SK-N-SH treated with all-trans-retinoic acid at 6 μM for 48 hours (cell line): ENCODE measurements at regions not wholly inside any gene's neighbourhood (a gene's known extent, or its start where the extent isn't known, plus 50 kb on each side); places are given as distances from the start of the nearest gene placed in this dataset.

Experiments
- ATAC-seq: fragments of 200-7000 bp; cut with Tn5 transposase; 3 replicates; pipeline ENCODE4 v1.9.1; 2020; ENCODE audit warnings: mild to moderate bottlenecking, moderate library complexity
- ARNTL ChIP-seq: fragments of 450-650 bp; formaldehyde crosslinking; IDR thresholded peaks from 2 replicates; pipeline ENCODE4 v1.5.0; 2020; ENCODE audit warnings: low read depth, mild to moderate bottlenecking, moderate library complexity, borderline replicate concordance
- CSDC2 ChIP-seq: fragments of 250-450 bp; sonication (Bioruptor Pico); IDR thresholded peaks from 2 replicates; pipeline ENCODE4 v1.5.0; 2020; ENCODE audit warnings: mild to moderate bottlenecking, moderate library complexity
- ESRRG ChIP-seq: fragments of 250-450 bp; sonication (Bioruptor Pico); IDR thresholded peaks from 2 replicates; pipeline ENCODE4 v1.6.1; 2021; ENCODE audit warnings: mild to moderate bottlenecking
- GLIS3 ChIP-seq: fragments of 250-450 bp; sonication (Bioruptor Pico); IDR thresholded peaks from 2 replicates; pipeline ENCODE4 v1.5.0; 2020; ENCODE audit warnings: mild to moderate bottlenecking, moderate library complexity
- ISL1 ChIP-seq: fragments of 250-450 bp; sonication (Bioruptor Pico); IDR thresholded peaks from 2 replicates; pipeline ENCODE4 v2.1.2; 2022; ENCODE audit warnings: mild to moderate bottlenecking, moderate library complexity
- OSR1 ChIP-seq: fragments of 250-450 bp; sonication (Bioruptor Pico); IDR thresholded peaks from 2 replicates; pipeline ENCODE4 v1.8.0; 2022; ENCODE audit warnings: moderate library complexity, mild to moderate bottlenecking, inconsistent platforms
- PATZ1 ChIP-seq: fragments of 250-450 bp; sonication (Bioruptor Pico); IDR thresholded peaks from 2 replicates; pipeline ENCODE4 v1.8.0; 2020; ENCODE audit warnings: mild to moderate bottlenecking, moderate library complexity, borderline replicate concordance
- PPARA ChIP-seq: fragments of 250-450 bp; sonication (Bioruptor Pico); IDR thresholded peaks from 2 replicates; pipeline ENCODE4 v1.5.0; 2020; ENCODE audit warnings: mild to moderate bottlenecking, borderline replicate concordance
- RARB ChIP-seq: fragments of 250-450 bp; sonication (Bioruptor Pico); IDR thresholded peaks from 2 replicates; pipeline ENCODE4 v1.8.0; 2021; ENCODE audit warnings: mild to moderate bottlenecking, moderate library complexity
- TOX ChIP-seq: fragments of 250-450 bp; sonication (Bioruptor Pico); IDR thresholded peaks from 2 replicates; pipeline ENCODE4 v1.8.0; 2021; ENCODE audit warnings: mild to moderate bottlenecking, moderate library complexity, borderline replicate concordance
- ZC3H10 ChIP-seq: fragments of 250-450 bp; sonication (Bioruptor Pico); IDR thresholded peaks from 2 replicates; pipeline ENCODE4 v1.5.1; 2021; ENCODE audit warnings: mild to moderate bottlenecking, moderate library complexity
- ZFP3 ChIP-seq: fragments of 250-450 bp; sonication (Bioruptor Pico); IDR thresholded peaks from 2 replicates; pipeline ENCODE4 v1.5.0; 2020; ENCODE audit warnings: mild to moderate bottlenecking, moderate library complexity
- ZFP30 ChIP-seq: fragments of 450-650 bp; formaldehyde crosslinking; IDR thresholded peaks from 2 replicates; pipeline ENCODE4 v1.5.0; 2022; ENCODE audit warnings: mild to moderate bottlenecking, moderate library complexity
- ZNF565 ChIP-seq: fragments of 450-650 bp; formaldehyde crosslinking; conservative IDR thresholded peaks from 2 replicates; pipeline ENCODE4 v1.5.0; 2020; ENCODE audit warnings: low read depth, mild to moderate bottlenecking, moderate library complexity
- ZNF70 ChIP-seq: fragments of 450-650 bp; formaldehyde crosslinking; IDR thresholded peaks from 2 replicates; pipeline ENCODE4 v1.5.0; 2020; ENCODE audit warnings: mild to moderate bottlenecking, moderate library complexity
- ZNF8 ChIP-seq: fragments of 450-650 bp; formaldehyde crosslinking; IDR thresholded peaks from 2 replicates; pipeline ENCODE4 v1.5.0; 2020; ENCODE audit warnings: mild to moderate bottlenecking, moderate library complexity
- TF ChIP-seq, protein P1 (sequence below): fragments of 250-450 bp; sonication (Bioruptor Pico); IDR thresholded peaks from 2 replicates; pipeline ENCODE4 v1.8.0; 2021; ENCODE audit warnings: low read depth, mild to moderate bottlenecking, moderate library complexity, borderline replicate concordance
- TF ChIP-seq, protein P2 (sequence below): fragments of 250-450 bp; sonication (Bioruptor Pico); IDR thresholded peaks from 2 replicates; pipeline ENCODE4 v1.5.0; 2020; ENCODE audit warnings: mild to moderate bottlenecking, moderate library complexity
- TF ChIP-seq, protein P3 (sequence below): fragments of 250-450 bp; sonication (Bioruptor Pico); IDR thresholded peaks from 2 replicates; pipeline ENCODE4 v1.5.1; 2020; ENCODE audit warnings: low read depth, mild to moderate bottlenecking, moderate library complexity
- TF ChIP-seq, protein P4 (sequence below): fragments of 250-450 bp; sonication (Bioruptor Pico); IDR thresholded peaks from 2 replicates; pipeline ENCODE4 v1.5.1; 2021; ENCODE audit warnings: mild to moderate bottlenecking, moderate library complexity

- ATAC-seq: no peak
- TF ChIP-seq, protein P1, sequence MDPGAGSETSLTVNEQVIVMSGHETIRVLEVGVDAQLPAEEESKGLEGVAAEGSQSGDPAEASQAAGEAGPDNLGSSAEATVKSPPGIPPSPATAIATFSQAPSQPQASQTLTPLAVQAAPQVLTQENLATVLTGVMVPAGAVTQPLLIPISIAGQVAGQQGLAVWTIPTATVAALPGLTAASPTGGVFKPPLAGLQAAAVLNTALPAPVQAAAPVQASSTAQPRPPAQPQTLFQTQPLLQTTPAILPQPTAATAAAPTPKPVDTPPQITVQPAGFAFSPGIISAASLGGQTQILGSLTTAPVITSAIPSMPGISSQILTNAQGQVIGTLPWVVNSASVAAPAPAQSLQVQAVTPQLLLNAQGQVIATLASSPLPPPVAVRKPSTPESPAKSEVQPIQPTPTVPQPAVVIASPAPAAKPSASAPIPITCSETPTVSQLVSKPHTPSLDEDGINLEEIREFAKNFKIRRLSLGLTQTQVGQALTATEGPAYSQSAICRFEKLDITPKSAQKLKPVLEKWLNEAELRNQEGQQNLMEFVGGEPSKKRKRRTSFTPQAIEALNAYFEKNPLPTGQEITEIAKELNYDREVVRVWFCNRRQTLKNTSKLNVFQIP (CRISPR knock-in tag): no peak
- TF ChIP-seq, protein P2, sequence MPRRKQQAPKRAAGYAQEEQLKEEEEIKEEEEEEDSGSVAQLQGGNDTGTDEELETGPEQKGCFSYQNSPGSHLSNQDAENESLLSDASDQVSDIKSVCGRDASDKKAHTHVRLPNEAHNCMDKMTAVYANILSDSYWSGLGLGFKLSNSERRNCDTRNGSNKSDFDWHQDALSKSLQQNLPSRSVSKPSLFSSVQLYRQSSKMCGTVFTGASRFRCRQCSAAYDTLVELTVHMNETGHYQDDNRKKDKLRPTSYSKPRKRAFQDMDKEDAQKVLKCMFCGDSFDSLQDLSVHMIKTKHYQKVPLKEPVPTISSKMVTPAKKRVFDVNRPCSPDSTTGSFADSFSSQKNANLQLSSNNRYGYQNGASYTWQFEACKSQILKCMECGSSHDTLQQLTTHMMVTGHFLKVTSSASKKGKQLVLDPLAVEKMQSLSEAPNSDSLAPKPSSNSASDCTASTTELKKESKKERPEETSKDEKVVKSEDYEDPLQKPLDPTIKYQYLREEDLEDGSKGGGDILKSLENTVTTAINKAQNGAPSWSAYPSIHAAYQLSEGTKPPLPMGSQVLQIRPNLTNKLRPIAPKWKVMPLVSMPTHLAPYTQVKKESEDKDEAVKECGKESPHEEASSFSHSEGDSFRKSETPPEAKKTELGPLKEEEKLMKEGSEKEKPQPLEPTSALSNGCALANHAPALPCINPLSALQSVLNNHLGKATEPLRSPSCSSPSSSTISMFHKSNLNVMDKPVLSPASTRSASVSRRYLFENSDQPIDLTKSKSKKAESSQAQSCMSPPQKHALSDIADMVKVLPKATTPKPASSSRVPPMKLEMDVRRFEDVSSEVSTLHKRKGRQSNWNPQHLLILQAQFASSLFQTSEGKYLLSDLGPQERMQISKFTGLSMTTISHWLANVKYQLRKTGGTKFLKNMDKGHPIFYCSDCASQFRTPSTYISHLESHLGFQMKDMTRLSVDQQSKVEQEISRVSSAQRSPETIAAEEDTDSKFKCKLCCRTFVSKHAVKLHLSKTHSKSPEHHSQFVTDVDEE (CRISPR knock-in tag): no peak
- TF ChIP-seq ZNF565: no peak
- TF ChIP-seq GLIS3: no peak
- no peak for TF ChIP-seq PATZ1
- no peak for TF ChIP-seq ZC3H10 (CRISPR knock-in tag)
- TF ChIP-seq ZFP30 (CRISPR knock-in tag): no peak
- no peak for TF ChIP-seq ESRRG
- TF ChIP-seq ZNF8 (CRISPR knock-in tag): no peak
- no peak for TF ChIP-seq TOX (CRISPR knock-in tag)
- no peak for TF ChIP-seq ARNTL (CRISPR knock-in tag)
- no peak for TF ChIP-seq PPARA (CRISPR knock-in tag)
- TF ChIP-seq, protein P3, sequence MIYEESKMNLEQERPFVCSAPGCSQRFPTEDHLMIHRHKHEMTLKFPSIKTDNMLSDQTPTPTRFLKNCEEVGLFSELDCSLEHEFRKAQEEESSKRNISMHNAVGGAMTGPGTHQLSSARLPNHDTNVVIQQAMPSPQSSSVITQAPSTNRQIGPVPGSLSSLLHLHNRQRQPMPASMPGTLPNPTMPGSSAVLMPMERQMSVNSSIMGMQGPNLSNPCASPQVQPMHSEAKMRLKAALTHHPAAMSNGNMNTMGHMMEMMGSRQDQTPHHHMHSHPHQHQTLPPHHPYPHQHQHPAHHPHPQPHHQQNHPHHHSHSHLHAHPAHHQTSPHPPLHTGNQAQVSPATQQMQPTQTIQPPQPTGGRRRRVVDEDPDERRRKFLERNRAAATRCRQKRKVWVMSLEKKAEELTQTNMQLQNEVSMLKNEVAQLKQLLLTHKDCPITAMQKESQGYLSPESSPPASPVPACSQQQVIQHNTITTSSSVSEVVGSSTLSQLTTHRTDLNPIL (CRISPR knock-in tag): no peak
- TF ChIP-seq, protein P4, sequence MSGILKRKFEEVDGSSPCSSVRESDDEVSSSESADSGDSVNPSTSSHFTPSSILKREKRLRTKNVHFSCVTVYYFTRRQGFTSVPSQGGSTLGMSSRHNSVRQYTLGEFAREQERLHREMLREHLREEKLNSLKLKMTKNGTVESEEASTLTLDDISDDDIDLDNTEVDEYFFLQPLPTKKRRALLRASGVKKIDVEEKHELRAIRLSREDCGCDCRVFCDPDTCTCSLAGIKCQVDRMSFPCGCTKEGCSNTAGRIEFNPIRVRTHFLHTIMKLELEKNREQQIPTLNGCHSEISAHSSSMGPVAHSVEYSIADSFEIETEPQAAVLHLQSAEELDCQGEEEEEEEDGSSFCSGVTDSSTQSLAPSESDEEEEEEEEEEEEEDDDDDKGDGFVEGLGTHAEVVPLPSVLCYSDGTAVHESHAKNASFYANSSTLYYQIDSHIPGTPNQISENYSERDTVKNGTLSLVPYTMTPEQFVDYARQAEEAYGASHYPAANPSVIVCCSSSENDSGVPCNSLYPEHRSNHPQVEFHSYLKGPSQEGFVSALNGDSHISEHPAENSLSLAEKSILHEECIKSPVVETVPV (CRISPR knock-in tag): no peak
- TF ChIP-seq ZFP3 (CRISPR knock-in tag): no peak
- TF ChIP-seq ZNF70 (CRISPR knock-in tag): no peak
- TF ChIP-seq OSR1 (CRISPR knock-in tag): no peak
- TF ChIP-seq ISL1 (CRISPR knock-in tag): no peak
Measured at GRCh38 chr10:125331056-125331455, 170.7 kb upstream of the CTBP2 start.

- TF ChIP-seq, protein P4 (CRISPR knock-in tag): no peak
- TF ChIP-seq, protein P2 (CRISPR knock-in tag): no peak
- no peak for TF ChIP-seq ZC3H10 (CRISPR knock-in tag)
- TF ChIP-seq ESRRG: no peak
- TF ChIP-seq ZNF70 (CRISPR knock-in tag): no peak
- no peak for TF ChIP-seq ZNF565
- TF ChIP-seq, protein P1 (CRISPR knock-in tag): no peak
- no peak for TF ChIP-seq RARB (CRISPR knock-in tag)
- TF ChIP-seq, protein P3 (CRISPR knock-in tag): no peak
- TF ChIP-seq CSDC2 (CRISPR knock-in tag): no peak
- ATAC-seq: no peak
Measured at GRCh38 chr10:125329056-125329455, 168.7 kb upstream of the CTBP2 start.
